NCI-H1105 treated with DMSO at 0.1 percent for 48 hours (cell line): ENCODE measurements at regions not wholly inside any gene's neighbourhood (a gene's known extent, or its start where the extent isn't known, plus 50 kb on each side); places are given as distances from the start of the nearest gene placed in this dataset.

ENCODE experiments used
- DNase-seq: peaks from one replicate; lab custom pipeline; 2025; lab: John Stamatoyannopoulos, UW

DNA sequence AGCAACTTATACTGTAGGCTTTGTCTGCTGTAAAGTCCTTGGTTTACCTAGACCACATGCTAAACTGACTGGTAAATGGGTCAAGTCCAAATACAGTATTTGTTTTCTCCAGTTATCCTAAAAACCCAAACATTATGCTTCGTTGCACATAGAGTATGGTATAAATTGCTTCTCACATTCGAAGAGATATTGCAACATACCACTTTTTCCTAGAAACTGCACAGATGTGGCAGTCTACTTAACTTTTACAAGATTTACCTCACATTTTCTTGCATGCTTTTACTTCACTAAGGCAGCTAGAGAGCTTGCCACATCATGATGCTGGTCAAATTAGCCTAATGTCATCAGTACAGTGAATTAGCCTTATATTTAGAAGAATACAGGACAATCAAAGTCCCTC, 66.0 kb upstream of the SCN7A start:
- DNase-seq, result no peak

GRCh38 chr2:166550923-166551322, 56.9 kb upstream of the SCN7A start:
- no peak for DNase-seq

GRCh38 chr2:166545473-166545872, 51.4 kb upstream of the SCN7A start:
- no peak for DNase-seq
